CD1c-positive myeloid dendritic cell (primary cell): ENCODE measurements at regions not wholly inside any gene's neighbourhood (a gene's known extent, or its start where the extent isn't known, plus 50 kb on each side); places are given as distances from the start of the nearest gene placed in this dataset.

Source experiments
- DNase-seq: peaks from one replicate; pipeline ENCODE4 v3.0.0-alpha.2; 2016; ENCODE audit errors: extremely low spot score

DNA sequence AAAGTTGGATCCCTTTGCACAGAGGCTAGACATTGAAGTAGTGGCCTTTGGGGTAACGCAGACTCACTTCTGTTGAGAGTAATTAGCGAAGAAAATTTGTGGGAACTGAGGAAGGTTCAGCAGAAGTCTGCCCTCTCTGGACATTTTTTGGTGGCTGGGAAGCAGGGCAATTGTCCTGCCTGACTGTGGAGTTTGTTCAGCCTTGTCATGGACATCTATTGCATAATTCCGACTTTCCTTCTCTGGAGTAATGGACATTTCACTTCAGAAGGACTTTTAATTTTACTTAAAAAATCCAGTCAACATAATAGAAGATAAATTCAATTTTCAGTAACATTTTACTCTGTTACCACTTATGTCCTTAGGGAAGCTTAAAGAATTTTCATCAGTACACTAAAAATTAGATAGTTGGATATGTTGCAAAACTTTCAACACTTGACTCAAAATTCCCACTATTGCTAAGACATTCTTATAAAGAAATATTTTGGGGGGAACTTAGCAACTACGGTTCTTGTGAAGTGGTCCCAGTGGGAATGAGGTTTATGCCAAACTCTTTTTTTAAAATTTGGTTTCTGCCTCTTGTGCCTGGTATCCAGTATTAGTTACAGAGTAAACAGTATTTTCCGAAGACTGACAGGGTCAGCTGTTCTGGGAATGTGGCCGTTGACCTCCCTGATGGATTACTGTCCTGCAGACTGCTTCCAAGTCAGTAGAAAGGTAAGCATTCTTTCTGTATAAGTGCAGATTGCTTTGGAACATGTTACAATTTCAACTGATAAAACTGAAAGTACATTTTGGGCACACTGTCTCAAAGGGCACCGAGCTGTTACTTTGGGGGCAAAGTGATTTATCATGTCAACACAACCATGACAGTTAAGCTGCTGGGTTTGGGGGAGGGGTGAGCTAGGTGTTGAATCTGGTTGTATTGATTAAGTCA is 100.6 kb upstream of the MLIP start:
- DNase-seq: no peak

DNA sequence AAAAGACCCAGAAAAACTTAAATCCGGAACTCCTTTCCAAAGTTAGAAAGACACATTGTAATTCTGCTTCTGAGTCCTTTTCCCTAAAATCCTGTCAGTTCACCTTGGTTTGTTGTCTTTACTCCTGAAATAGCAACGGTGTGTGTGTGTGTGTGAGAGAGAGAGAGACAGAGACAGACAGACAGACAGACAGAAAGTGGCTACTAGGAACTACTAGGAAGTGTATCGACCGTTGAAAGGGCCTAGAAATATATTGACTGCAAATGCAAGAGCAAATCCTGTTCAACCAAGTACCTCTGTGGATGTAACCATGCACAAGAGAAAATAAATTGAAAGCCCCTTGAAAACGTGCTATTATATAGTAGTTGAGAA is 100.0 kb upstream of the MLIP start:
- DNase-seq: no peak

DNA sequence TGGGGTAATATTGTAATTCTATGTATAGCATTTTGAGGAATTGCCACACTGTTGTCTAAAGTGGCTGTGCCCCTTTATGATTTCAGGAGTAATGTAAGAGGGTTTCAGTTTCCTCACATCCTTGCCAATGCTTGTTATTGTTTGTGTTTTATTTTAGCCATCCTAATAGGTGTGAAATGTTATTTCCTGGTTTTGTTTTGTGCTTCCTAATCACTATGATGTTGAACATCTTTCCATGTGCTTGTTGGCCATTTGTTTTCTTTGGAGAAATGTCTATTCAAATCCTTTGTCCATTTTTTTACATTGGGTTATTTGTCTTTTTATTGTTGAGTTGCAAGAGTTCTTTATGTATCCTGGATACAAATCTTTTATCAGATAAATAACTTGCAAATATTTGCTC is 97.3 kb upstream of the MLIP start:
- no peak for DNase-seq

DNA sequence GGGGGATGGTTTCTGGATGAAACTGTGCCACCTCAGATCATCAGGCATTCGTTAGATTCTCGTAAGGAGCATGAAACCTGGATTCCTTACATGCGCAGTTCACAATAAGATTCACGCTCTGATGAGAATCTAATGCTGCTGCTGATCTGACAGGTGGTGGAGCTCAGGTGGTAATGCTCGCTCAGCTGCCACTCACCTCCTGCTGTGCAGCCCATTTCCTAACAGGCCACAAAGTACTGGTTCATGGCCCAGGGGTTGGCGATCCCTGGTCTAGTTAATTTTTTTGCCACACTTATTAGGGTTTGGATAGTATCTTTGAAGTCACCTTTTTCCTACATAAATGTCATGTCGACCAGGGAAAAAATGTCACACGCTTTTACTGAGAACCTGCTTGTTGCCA is 96.8 kb upstream of the MLIP start:
- no peak for DNase-seq

DNA sequence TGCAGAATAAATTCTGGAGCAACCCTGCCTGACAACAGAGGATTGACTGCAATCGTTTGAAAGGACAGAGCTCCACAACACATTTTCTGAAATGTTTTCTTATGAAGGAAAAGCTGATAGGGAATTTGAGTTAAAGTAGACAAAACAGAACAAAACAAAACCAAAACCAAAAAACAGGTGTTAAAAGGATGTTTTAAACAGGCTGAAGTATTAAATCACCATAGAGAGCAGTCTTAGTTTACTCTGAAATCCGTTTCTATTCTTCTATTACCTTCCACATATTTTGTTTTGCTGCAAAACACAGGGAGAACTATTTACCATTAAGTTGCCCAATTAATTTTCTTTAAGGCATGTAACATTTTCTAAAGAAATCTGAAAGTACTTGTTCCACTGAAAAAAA is 93.4 kb upstream of the MLIP start:
- DNase-seq: no peak

DNA sequence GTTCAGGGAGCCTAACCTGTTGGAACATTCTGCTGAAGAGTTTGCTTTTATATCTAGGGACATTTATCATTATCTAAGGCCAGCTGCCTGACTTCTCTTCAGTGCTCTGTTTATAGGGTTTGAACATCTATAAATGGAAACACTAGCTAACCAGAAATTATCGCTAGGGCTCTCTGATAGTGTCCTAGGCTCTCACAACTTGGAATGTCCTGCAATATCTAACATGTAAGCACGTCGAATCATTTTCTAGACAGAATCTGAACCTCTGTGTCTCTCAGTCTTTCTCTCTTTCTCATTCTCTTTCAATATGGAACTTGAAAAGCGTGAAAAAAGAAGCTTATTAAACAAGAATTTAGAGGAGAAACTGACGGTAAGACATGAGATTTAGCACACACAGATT is 92.5 kb upstream of the MLIP start:
- DNase-seq: no peak

DNA sequence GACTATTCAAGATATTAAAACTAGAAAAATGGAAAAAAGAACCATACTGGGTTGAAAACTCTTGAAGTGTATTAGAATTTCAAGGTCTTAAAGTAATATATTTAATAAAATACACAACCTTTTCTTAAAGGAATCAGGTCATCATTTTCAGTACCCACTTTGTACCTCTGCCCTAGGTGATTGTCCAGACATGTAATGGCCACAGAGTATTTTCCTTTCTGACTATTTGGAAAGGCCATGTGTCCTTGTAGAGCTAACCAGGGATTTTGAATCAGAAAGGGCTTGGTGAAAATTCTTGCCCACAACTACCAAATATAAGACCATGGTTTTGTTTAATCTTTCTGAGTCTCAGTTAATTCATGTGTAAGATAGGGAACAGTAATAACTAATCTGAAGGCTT is 91.4 kb upstream of the MLIP start:
- no peak for DNase-seq

DNA sequence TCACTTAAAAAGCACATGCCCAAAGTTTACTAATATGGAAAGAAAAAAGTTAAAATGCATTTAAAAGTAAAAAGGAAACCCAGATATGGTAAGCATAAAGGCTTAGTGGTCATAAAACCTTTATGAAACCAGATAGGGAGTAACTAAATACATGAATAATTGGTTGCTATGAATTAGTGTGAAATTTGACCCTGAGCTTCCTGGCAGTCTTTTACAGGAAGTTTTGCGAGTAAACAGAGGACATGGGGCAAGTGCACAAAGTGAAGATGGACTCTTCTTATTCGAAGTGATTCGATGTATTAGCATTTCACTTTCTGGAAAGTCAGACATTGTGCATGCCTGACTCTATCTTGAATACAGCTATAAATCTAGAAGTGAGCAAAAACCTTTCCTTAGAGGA is 90.9 kb upstream of the MLIP start:
- DNase-seq: no peak

DNA sequence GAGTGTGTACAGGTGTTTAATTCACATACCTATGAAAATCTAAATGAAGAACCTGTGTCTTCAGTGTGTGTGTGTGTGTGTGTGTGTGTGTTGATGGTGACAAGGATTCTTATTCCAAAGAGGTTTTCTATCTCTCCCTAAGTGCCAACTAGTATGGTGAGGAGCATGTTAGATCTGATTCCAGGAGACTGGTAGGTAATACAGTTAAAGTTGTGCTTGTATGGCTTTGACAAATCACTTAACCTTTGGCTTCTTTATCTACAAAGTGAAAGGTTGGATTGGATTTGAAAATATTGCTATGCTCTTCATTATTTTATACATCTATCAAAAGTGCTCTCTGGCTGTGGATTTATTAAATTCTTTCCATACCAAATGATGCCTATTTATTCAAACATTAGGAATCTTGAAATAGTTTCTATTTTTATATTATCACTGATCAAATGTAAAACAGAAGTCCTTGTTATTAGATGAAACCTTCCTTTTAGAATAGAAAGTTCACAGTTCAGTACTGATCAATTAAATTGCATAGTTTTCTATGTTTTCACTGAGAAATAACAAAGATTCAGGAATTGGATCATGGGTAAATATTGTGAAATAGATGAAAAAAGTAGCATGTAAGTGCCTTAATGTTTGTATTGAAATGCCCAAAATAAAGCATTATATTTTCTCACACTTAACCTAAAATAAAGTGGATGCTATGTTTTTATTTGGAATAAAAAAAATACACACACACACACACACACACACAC is 84.4 kb upstream of the MLIP start:
- no peak for DNase-seq

DNA sequence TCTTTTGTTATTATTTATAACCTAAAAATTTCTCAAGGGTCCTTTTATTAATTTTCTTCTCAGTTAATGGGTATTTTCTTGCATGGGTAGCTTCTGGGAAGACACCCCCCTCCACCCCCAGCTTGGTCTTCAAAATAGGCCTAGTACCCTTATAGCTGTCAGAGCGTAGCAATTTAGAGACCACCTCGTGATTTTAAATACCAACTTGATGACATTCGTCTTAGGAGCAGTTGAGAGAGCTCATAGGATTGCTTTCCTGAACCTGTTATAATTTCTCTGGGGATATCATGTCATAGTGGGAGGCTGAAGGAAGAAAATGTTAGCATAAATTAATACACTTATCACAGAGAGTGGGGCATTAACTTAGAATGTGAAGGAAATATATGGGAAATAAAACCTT is 83.1 kb upstream of the MLIP start:
- no peak for DNase-seq

DNA sequence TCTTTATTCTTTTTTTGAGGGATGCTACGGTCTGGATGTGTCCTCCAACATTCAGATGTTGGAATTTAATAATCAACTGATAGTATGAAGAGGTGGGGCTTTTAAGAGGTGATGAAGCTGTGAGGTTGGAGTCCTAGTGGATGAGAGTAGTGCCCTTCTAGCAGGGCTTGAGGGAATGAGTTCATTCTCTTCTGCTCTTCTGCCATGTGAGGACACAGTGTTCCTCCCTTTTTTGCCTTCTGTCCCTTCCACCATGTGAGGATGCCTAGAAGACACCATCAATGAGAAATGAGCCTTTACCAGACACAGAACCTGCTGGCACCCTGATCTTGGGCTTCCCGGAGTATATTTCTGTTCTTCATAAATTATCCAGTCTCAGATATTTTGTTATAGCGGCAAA is 82.1 kb upstream of the MLIP start:
- DNase-seq: no peak

DNA sequence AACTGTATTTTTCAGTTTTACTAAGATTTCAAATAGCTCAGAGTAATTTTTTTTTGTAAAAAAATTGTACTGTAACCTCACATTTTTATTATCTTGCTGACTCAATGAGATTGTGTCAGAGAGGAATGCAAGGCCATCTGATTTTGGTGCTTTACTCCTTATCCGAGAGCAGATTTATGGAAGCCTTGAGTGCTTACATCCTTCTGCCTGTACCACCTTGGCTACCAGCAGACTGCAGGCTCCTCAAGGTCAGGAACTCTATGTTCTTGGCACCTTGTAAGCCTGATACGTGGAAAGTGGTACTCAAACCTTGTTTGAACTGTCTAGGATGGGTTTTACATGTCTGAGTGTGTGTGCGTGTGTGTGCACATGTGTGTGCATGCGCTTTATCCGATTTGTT is 80.1 kb upstream of the MLIP start:
- no peak for DNase-seq

DNA sequence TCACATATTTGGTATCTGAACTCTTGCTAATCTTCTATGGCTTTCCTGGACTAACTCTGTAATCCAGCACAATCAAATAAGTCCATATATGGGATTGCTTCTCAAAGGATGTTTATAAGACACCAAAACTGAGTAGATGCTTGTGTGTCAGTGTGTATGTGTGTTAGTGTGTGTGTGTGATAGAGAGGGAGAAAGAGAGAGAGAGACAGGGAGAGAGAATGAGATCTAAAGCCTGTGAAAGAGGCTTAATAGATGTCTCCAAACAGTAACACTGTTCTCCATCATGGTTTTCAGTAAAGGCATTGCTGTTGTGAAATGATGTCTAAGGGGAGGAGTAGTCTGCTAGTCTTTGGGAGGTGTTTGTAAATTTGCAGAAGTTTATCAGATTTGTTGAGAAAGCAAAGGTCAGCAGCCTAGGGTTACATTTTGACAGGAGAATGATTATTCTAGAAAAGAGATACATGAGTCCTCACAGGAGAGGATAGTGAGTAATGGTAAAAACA is 73.9 kb upstream of the MLIP start:
- DNase-seq: no peak

DNA sequence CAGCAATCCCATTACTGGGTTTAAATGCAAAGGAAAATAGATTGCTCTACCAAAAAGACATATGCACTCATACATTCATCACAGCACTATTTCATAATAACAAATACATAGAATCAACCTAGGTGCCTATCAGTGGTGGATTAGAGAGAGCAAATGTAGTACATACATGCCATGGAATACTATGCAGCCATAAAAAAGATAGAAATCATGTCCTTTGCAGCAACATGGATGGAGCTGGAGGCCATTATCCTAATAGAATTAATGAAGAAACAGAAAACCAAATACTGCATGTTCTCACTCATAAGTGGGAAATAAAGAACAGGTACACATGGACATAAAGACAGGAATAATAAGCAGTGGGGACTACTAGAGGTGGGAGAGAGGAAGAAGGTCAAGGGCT is 70.7 kb upstream of the MLIP start:
- no peak for DNase-seq

DNA sequence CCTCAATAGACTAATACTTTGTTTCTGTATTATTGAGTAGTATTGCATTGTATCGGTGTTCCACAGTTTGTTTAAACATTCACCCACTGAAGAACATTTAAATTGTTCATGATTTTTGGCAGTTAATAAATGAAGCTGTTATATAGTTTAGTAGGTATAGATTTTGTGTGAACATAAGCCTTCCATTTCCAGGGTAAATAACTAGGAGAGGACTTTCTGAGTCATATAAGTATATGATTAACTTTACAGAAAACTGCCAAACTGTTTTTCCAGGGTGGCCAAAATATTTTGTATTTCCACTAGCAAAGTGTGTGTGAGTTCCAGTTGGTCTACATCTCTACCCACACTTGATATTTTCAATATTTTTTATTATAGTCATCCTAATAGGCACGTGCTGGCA is 70.0 kb upstream of the MLIP start:
- DNase-seq: no peak

DNA sequence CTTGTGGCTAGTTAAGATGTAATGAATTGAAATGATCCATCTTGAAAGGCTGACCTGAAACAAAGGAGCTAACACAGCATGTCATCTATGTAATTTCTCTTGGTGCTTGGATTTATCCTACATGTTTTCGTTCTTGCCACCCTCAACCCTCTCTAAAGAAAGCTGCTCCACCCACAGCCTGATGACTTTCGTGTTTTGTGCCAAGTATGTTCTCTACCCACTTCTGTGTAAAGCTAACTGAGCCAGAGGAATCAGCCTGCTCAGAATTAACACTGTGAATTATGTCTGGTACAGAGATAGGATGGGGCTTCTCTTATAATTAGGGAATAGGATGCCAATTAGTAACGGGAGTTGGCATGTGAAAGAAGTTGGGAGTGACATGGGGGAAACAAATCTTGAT is 67.9 kb upstream of the MLIP start:
- DNase-seq: no peak

DNA sequence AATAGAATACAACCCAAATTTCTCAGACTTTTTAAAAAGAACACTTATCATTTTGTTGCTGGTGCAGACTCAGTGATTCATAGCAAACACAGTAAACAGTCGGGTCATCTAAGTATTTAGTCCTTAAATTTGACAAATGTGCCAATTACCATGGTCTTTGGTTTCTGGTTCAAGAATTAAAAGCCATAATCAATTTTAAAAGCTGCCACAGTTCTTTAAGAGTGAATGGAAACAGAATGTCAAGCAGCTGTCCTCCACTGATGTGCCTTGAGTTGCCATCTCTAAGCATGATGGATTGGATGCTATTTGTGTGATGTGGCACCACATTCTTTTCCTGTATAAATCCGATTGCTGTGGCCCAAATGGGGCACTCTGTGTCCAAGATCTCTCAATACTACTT is 67.2 kb upstream of the MLIP start:
- DNase-seq: no peak

DNA sequence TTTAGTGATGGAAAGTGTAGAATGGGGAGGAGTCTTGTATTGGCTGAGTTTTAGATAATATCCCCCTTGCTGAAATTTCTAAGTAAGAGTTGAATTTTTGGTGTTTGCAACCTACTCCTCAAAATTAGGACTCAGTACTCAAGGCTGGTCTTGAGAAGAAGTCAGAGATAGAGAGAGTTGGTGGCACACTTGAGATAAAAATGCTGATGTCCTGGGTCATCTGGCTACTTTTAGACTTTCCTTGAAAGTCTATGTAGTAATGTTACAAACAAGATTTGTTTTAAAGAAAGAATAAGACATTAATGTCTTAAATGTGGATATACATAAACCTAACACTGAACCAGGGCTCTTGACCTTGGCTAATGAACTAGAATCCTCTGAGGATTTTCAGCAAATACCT is 62.5 kb upstream of the MLIP start:
- DNase-seq: no peak

DNA sequence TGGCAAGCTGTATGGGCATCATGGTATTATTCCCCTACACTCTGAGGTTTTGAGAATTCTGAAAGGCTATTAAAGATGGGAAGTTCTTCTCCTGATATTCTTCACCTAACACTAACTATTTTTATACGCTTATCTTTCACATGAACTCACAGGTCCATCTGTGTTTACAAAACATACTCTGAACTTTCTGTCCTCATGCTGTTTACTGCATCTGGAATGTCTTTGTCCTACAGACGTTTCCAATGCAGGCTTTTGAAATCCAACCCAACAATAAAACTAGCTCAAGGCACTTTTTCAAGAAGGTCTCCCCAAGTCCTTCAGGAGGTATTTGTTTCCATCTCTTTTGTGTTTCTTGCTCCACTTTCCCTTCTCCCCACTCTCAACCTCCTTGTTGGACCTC is 60.5 kb upstream of the MLIP start:
- DNase-seq: no peak

DNA sequence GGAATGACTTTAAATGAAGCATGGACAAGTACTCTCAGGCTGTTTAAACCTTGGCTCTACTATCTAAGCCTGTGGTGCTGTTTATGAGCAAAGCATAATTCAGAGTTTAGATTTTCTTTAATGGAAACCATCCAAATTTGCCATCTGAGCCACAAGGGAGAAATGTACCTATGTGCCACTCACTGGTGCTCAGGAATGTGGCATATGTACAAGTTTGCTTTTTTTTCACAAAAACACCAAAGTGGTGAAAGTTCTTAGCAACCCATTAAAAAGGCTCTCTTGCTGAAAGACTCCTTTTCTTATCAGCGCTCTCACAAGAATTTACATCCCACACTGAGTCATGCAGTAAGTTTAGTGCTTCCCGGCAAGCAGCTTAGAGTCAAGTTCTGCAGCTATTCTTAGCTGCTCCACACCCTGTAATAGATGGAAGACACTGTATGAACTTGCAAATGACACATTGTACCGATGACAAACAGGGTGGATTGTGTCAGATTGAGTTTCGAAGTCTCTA is 57.3 kb upstream of the MLIP start:
- DNase-seq: no peak

DNA sequence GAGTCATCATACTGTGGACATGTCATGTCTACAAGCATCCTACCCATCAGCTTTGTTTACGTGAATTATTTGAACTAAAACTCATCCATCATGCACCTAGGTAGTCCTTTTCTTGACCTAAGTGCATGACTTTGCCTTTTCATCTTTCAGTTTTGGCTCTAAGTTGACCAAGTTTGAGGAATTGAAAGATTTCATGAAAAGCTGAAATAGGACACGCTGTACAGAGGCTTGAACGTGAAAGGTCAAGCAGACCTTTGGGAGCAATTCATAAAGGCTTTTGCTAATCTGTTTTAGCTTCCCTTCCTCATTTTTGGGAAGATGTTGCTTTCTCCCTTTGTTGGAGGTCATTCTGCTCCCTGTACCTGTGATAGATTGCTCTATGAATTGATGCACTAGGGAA is 55.1 kb upstream of the MLIP start:
- no peak for DNase-seq

DNA sequence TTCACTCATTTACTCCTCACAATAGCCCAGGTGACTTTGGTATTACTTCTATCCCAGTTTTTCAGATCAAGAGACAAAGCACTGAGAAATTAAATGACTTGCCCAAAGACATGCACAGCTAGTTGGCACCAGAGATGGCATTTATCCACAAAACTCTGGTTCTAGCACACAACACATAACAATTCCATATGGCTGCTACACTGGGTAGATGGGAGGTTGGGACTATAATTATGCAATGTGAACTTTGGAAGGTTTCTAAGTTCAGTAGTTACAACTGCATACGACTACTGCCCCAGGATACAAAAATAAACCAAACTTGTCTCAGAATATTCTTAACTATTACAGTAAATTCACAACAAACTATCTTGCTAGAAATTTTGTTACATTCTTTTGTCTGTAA is 54.2 kb upstream of the MLIP start:
- no peak for DNase-seq

DNA sequence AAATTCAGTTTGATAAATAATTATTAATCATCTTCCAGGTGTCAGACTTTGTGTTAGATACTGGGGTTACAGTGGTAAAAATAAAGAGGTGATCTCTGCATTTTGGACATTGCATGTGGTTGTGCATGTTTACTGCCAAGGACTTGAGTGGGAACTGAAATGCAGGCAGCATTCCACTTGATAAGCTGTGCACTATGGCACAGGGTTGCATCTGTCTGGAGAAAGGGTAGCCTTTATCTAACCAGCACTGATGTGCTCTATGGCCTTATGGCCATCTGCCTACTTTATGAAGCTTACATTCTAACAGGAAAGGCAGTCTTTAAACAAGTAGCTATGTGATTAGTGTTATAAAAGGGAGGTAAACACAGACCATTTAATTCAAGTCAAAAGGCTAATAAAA is 53.0 kb upstream of the MLIP start:
- no peak for DNase-seq
